Skin epidermis (tissue), 12 donors: ENCODE measurements at regions not wholly inside any gene's neighbourhood (a gene's known extent, or its start where the extent isn't known, plus 50 kb on each side); places are given as distances from the start of the nearest gene placed in this dataset.
"Not testable (repeated sequence)": the region's sequence is repeated elsewhere in the genome, so short reads cannot be mapped to it uniquely, and the experiment has no call there.

Experiments
- H3K27ac ChIP-seq, 21 experiments: fragments of 200-600 bp; sonication (generic) in 11 of 21; one replicate each; pipeline ENCODE4 v1.5.0; 2020; ENCODE audit warnings: mild to moderate bottlenecking in 3 of 21, inconsistent platforms in 2 of 21, moderate library complexity in 2 of 21
- H3K4me3 ChIP-seq, 7 experiments: fragments of 200-600 bp; sonication (generic) in 2 of 7; one replicate each; pipeline ENCODE4 v1.5.0; 2020; ENCODE audit warnings: inconsistent platforms in 2 of 7, mild to moderate bottlenecking in 2 of 7, moderate library complexity in 1 of 7

GRCh38 chr4:17436047-17436749 lies 75.7 kb downstream of the QDPR start:
- not testable (repeated sequence) for H3K4me3 ChIP-seq

DNA sequence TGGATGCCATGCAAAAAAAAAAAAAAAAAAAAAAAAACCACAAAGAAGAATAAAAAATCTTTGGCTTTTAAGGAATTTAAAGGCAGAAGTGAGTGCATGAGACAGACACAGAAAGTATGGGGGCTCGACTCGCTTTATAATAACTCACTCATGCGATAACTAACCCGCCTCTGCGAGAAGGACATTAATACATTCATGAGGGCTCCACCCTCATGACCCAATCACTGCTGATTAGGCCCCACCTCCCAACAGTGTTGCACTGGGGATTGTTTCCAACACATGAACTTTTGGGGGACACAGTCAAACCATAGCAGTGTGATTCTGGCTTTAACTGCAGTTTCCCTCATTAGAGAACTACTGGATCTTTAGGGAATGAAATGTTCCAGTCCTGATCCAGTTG lies 78.1 kb downstream of the QDPR start:
- Histone ChIP-seq H3K27ac (no peak overlapping the region), H3K4me3 (no peak overlapping the region)

More at GRCh38 chr4:17436047-17436749, 75.7 kb downstream of the QDPR start:
- not testable (repeated sequence) for H3K27ac ChIP-seq

DNA sequence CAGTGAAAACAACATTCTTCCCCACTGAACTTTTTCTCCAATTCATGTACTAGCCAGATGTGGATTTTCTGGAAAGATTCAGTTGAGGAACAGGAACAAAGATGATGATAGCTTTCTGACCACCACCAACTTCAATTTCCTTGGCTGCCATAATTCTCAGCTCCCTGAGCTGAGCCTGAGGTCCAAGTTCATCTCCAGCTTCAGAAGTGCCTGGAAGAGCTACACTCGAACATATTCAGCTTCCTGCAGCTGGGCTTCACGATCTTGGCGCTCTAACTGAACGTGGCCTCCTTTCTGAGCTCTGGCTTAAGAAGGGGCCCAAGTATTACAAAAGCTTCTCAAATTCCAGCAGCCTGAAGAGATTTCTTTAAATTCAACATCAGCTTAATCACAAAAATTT lies 83.9 kb downstream of the QDPR start:
- no peak overlapping the region for H3K27ac ChIP-seq
- H3K4me3 ChIP-seq = no peak overlapping the region

- Histone ChIP-seq H3K4me3 (no peak overlapping the region), H3K27ac (no peak overlapping the region)
Observed at GRCh38 chr4:17426222-17426621, 85.7 kb downstream of the QDPR start.

DNA sequence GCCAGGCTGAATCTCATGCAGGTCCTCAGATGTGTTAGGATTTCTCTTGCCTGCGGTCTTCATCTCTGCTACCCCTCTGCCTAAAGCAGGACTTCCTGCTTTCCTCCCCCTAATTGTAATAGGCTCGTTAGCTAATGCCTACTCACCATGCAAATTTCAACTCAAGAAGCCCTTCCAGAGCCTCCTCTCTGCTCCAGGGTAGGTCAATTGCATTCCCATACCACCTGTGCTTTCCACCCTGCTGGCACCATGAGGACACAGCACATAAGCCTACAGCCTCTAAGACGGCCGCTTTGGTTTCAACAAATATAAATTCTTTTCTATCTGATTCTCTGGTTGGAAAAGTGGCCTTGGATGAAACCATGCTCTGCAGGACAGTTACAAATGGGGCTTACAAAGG lies 93.9 kb downstream of the QDPR start:
- no peak overlapping the region for H3K4me3 ChIP-seq

DNA sequence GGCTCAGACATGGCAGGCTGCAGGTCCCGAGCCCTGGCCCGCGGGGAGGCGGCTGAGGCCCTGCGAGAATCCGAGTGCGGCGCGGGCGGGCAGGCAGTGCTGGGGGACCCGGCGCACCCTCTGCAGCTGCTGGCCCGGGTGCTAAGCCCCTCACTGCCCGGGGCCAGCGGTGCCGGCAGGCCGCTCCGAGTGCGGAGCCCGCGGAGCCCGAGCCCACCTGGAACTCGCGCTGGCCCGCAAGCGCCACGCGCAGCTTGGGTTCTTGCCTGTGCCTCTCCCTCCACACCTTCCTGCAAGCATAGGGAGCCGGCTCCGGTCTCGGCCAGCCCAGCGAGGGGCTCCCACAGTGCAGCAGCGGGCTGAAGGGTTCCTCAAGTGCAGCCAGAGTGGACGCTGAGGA lies 97.5 kb downstream of the QDPR start:
- Histone ChIP-seq H3K27ac (no peak overlapping the region), H3K4me3 (no peak overlapping the region)

More for the DNA sequence above, 93.9 kb downstream of the QDPR start:
- no peak overlapping the region for H3K27ac ChIP-seq

DNA sequence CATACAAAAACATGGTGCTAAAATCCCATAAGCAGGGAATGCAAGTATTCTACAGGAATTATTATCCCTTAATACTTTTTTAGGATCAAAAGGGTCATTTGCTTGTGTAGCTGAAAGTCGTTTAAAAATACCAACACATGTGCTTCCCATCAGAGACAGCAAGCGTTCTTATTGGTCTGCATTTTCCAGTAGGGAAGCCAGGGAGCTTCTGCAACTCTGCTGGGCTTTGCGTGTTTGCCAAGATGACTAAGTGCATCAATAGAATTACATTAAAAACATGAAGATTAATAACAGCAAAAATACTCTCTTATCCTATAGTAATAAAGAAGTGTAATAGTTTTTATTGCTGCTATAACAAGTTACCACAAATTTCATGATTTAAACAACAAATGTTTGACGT lies 111.2 kb downstream of the QDPR start:
- H3K4me3 ChIP-seq = no peak overlapping the region
- no peak overlapping the region for H3K27ac ChIP-seq

- H3K4me3 ChIP-seq = no peak overlapping the region
- H3K27ac ChIP-seq = no peak overlapping the region
Observed at GRCh38 chr4:17398805-17399204, 113.1 kb downstream of the QDPR start.

GRCh38 chr4:17398035-17398434 lies 113.9 kb downstream of the QDPR start:
- H3K4me3 ChIP-seq = no peak overlapping the region
- peak overlapping the region in 1 of 21 experiments; percentile 3 for H3K27ac ChIP-seq

- H3K4me3 ChIP-seq = no peak overlapping the region
- H3K27ac ChIP-seq = peak overlapping the region in 1 of 21 experiments; percentile 3
Observed at GRCh38 chr4:17397611-17398010, 114.3 kb downstream of the QDPR start.

- H3K27ac ChIP-seq = no peak overlapping the region
- H3K4me3 ChIP-seq = no peak overlapping the region
Observed at GRCh38 chr4:17385403-17385802, 126.5 kb downstream of the QDPR start.

DNA sequence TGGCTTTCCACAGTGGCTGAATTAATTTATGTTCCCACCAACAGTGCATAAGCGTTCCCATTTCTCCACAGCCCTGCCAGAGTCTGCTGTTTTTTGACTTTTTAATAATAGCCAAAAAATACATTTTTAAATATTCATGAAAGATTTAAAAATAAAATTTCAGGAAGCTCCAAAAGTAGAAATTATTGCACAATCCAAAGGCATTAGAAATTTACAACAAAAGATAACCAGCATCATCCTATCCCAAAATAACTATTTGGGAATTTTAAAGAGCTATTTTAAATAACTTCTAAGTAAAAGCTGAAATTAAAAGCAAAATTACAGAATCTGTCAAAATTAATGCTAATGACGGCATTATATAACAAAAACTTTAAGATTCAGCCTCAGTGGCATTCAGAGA lies 131.5 kb downstream of the QDPR start:
- H3K27ac ChIP-seq = no peak overlapping the region
- H3K4me3 ChIP-seq = no peak overlapping the region

- Histone ChIP-seq H3K4me3 (no peak overlapping the region), H3K27ac (no peak overlapping the region)
Observed at GRCh38 chr4:17376205-17376604, 135.7 kb downstream of the QDPR start.

GRCh38 chr4:17373666-17374065 lies 138.2 kb downstream of the QDPR start:
- Histone ChIP-seq H3K4me3 (no peak overlapping the region), H3K27ac (no peak overlapping the region)

DNA sequence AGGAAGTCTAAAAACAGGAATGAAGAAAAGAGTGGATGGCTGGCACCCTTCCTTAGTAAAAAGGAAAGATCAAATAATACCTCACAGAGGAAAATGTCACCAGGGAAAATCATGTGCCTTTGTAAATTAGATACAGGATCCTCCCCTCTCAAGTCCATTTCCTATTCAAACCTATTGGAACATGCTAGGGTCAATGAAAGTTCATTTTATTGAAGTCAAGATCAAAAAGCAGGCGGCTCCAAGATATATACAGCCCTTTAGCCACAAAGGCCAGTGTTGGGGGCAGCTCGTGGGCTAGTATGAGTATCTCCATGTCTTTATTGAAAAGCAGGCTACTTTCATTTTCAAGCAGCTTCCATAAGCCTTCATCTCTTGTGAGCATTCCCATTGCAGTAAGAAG lies 141.1 kb downstream of the QDPR start:
- no peak overlapping the region for H3K27ac ChIP-seq
- no peak overlapping the region for H3K4me3 ChIP-seq

DNA sequence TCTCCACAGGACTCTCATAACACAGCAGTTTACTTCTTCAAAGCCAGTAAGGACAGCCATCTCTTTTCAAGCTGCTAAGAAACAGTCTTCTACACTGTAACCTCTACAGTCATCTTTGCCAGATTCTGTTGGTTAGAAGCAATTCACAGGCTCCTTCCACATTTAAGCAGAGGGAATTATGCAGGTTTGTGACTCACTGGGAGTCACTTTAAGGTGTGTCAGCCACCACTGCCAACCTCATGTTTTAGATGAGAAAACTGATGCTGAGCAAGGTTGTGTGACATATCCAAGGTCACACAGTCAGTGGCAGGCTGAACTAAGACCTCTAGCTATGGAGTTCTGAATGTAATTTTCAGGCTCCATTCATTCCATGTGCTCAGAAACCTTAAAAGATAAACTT lies 143.5 kb downstream of the QDPR start:
- no peak overlapping the region for H3K27ac ChIP-seq
- no peak overlapping the region for H3K4me3 ChIP-seq

- no peak overlapping the region for H3K4me3 ChIP-seq
- H3K27ac ChIP-seq = no peak overlapping the region
Observed at GRCh38 chr4:17367201-17367600, 144.7 kb downstream of the QDPR start.

DNA sequence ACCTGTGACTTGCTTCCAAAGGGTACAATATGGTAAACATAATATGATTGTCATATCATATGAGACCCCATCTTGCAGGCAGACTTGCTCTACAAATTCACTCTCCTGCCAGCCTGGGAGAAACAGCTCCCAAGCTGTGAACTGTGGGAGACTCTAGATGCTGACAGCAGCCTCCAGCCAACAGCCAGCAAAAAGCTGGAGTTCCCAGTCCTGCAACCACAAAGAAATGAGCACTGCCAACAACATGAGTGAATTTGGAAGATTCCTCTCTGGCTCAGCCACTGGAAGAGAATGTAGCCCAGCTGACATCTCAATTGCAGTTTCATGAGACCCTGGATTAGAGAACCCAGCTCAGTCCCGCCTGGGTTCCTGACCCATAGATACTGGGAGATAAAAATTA lies 145.4 kb downstream of the QDPR start:
- Histone ChIP-seq H3K27ac (no peak overlapping the region), H3K4me3 (no peak overlapping the region)

- H3K4me3 ChIP-seq = no peak overlapping the region
- no peak overlapping the region for H3K27ac ChIP-seq
Observed at GRCh38 chr4:17362430-17362829, 149.5 kb downstream of the QDPR start.

DNA sequence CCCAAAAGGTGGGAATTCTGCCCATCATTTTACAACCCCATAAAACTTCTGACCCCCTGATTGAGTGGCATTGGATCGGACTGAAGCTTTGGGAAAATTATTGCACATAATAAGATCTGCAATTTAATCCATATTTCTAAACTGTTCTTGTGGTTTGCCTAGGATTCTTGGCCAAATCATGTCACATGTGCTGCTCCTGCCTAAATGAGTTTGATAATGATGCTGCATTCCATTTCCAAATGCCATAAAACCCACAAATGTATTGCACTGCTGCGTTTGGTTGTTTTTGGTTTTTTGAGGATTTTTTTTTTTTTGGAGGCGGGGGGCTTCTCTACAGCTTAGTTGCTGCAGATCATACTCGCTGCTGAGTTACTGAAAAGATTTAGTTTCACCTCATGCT lies 153.6 kb downstream of the QDPR start:
- no peak overlapping the region for H3K4me3 ChIP-seq
- no peak overlapping the region for H3K27ac ChIP-seq

GRCh38 chr4:17356926-17357325 lies 155.0 kb downstream of the QDPR start:
- Histone ChIP-seq H3K4me3 (no peak overlapping the region), H3K27ac (no peak overlapping the region)

GRCh38 chr4:17352357-17352756 lies 159.5 kb downstream of the QDPR start:
- Histone ChIP-seq H3K4me3 (no peak overlapping the region), H3K27ac (no peak overlapping the region)
